GM10266 (cell line): ENCODE measurements at regions not wholly inside any gene's neighbourhood (a gene's known extent, or its start where the extent isn't known, plus 50 kb on each side); places are given as distances from the start of the nearest gene placed in this dataset.

Source experiments
- DNase-seq: peaks from one replicate; pipeline ENCODE4 v3.0.0; 2012; ENCODE audit errors: extremely low spot score
- TF ChIP-seq, protein P1 (sequence below): IDR thresholded peaks from 2 replicates; pipeline ENCODE4 v1.5.1; 2012; ENCODE audit warnings: mild to moderate bottlenecking, low read depth; ENCODE audit not compliant: control insufficient read depth, insufficient read depth; ENCODE audit errors: missing control alignments

DNA sequence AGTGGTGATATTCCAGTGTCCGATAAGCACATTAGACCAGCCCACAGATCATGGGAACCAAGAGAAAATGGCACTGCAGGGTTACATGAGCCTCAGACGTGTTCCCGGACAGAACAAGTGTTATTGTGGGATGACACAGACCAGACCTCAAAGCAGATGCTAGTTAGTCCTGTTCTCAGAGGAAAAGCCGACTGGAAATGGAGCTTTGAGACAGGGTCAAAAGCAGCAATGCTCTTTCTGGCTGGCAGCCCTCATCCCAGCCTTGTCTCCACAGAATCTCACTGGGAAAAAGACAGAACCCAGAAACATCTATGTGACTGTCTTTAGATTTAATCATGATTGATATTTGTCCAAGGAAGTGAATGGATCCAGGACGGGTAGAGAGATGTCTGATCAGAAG, 506.8 kb downstream of the INSC start:
- TF ChIP-seq, protein P1, sequence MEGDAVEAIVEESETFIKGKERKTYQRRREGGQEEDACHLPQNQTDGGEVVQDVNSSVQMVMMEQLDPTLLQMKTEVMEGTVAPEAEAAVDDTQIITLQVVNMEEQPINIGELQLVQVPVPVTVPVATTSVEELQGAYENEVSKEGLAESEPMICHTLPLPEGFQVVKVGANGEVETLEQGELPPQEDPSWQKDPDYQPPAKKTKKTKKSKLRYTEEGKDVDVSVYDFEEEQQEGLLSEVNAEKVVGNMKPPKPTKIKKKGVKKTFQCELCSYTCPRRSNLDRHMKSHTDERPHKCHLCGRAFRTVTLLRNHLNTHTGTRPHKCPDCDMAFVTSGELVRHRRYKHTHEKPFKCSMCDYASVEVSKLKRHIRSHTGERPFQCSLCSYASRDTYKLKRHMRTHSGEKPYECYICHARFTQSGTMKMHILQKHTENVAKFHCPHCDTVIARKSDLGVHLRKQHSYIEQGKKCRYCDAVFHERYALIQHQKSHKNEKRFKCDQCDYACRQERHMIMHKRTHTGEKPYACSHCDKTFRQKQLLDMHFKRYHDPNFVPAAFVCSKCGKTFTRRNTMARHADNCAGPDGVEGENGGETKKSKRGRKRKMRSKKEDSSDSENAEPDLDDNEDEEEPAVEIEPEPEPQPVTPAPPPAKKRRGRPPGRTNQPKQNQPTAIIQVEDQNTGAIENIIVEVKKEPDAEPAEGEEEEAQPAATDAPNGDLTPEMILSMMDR, result no peak
- DNase-seq, result no peak

DNA sequence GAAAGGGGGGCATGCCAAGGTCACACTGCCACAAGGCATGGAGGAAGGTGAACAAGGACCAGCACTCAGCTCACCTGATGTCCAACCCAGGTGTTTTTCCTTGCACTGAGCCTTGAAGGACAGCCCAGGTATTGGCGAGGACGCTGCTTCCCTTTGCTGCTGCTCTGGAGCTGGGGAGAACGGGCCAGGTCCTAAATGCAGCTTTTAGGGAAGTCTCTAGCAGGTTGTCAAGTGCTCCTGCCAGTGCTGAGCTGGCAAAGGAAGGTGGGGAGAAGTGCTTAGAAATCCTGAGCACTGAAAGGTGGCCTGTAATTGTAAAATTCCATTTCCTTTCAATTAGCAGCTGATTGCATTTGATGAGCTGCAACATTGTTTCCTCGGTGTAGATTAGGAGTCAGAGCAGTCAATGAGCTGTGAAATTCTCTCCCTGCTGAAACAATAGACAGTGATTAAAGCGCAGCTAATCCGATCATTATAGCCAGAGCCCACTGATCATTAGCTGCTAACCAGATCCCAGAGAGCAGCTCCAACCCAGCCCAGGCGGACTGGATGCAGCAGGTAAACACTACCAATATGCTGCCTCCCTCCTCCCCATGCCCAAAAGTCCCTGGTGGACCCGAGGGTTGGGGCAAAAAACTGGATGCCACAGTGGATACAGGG, 507.6 kb downstream of the INSC start:
- TF ChIP-seq, protein P1, result no peak
- no peak for DNase-seq

DNA sequence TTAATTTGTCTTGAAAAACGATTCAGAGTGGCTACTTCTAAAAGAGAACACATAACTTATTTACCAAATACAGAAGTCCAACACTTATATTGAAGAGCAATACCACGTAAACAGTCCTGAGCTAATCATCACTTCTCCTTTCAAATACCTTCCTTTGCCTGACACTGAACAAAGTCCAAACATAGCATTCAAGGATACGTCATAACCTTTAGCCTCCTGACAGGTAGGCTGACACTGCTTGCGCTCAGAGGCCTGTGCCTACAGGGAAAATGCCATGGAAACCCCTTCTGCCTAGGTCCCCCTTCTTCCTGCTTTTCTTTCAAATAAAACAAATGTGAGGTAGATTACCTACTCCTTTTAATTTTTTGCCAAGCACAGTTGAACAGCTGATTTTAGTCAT, 510.0 kb downstream of the INSC start:
- TF ChIP-seq, protein P1, result no peak
- no peak for DNase-seq

DNA sequence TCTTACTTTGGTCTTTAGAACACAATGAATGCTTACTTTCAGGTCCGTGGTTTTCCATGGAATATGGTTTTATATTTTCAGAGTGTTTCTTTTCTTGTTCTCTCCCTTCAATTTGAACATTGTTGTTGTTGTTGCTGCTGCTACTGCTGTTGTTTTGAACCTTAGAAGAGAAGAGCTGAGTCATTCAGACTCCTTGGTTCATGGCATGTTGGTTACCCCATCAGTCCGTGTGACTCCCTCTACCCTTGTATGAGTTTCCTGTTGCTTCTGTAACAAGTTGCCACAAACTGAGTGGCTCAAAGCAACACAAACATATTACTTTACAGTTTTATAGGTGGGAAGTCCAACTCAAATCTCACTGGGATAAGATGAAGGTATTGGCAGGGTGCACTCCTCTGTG, 511.0 kb downstream of the INSC start:
- DNase-seq, result no peak
- TF ChIP-seq, protein P1, result no peak

DNA sequence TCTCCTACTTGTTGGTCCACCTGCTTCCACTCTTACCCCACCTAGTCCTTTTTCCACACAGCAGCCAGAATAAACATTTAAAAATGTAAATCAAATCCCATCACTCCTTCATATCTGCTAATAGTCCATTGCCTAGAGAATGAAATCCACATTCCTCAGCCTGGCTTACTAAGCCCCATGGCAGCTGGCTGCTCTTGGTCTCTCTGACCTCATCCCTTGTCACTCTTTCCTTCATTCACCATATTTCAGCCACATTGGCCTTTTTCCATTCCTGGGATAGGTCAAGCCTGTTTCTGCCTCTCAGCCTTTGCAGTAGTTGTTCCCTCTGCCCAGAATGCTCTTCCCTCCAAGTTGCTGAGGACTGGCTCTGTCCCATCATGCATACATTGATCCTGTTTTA, 512.8 kb downstream of the INSC start:
- DNase-seq, result no peak
- TF ChIP-seq, protein P1, result no peak

DNA sequence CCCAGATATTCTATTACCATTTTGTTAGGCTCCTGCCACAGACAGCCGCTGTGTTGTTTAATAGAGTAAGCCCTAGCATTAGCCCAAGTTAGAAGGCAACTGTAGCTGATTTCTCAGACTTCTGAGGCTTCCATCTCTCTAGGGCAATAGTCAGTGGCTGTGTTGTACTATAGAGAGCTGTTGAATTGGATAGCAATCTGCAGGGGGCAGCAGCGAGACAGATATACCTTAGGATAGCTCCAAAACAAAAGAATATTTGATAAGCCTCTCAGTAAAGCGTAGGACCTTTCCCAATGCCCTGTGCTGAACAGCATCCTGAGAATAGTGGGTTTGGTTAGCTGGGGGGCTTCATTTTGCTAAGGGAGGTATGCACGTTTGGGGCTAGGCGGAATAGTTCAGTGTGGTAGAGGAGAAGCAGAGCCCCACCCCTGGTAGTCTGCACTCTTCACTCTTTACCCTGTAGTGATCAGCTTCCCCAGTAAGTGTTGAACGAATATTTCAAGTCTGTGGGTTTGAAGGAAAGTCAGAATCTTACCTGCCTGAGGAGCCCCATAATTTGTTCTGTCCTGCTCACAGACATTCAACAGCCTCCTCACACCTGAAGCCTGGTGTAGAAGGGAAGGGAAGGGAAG, 515.1 kb downstream of the INSC start:
- TF ChIP-seq, protein P1, result peak; percentile 30
- peak; percentile 11 for DNase-seq

DNA sequence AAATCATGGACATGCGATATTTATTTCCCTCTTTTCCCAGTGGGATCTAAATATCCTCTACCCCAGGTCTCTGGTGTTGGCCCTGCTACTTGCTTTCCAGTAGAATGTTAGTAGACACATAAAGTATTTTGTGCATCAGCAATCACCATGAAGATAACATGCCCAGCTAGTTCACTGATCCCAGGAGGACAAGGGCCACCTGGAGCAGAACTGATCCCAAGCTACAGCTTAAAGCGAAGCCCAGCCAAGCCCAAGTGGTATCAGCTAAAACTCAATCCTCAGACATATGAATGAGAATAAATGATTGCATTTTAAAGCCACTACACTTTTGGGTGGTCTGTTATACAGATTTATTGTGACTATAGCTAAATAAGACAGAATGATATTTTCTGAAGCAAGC, 516.2 kb downstream of the INSC start:
- TF ChIP-seq, protein P1, result no peak
- no peak for DNase-seq
